ENCODE measurements at regions not wholly inside any gene's neighbourhood (a gene's known extent, or its start where the extent isn't known, plus 50 kb on each side); places are given as distances from the start of the nearest gene placed in this dataset.
"Not testable (repeated sequence)": the region's sequence is repeated elsewhere in the genome, so short reads cannot be mapped to it uniquely, and the experiment has no call there.

DNA sequence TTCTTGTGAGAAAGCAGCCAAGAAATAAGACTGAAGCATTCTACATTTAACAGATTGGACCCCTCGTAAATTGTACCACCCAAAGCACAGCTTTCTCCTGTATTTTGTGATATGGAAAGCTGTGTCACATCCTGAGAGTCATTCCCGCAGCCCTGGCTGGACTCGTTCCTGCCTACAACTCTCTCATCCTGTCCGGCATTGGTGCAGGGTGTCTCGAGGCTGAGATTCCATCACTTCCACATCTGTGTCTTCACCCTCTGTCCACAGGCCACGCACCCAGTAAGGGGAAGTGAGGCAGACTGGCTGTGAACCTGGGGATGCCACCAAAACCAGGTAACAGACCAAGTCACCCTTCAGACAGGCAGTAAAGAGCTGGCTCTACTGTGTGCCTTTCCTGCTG, 146.2 kb upstream of the KLF6 start:
- no peak for DNase-seq (ENCODE audit: extremely low read depth in 1 of 2, low read depth in 1 of 2)

DNA sequence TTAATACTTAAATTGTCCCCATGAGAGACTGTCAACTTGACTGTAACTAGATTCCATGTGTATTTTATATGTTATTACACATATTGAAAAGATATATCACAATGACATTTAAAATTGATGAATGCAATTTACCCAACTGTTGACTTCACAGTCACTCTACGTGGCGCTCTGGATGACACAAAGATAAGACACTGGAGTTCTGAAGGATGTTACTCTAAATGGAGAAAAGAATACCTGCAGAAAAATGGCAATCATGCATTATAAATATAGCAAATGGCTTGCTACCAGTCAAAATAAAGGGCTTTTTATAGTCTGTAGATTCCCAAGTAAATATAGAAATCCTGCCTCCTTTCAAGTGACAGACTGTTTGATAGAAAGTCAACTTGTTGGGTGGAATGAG, 143.6 kb upstream of the KLF6 start:
- no peak for DNase-seq (ENCODE audit: extremely low read depth in 1 of 2, low read depth in 1 of 2)

DNA sequence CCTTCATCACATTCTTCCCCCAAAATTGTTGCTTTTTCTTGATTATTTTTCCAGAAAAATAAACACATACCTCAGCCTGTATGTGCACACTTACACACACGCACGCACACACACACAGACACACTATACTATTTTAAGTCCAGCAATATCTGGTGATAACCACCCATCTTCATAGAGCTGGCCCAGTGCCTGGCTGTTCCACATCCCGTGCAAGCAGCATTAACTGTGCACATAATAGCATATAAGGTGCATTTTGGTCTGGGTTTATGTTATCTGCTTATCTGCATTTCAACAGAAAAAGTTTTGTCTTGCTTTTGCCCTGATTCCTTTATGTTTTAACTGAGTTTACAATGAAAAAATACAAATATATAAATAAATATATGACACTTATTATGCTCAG, 143.1 kb upstream of the KLF6 start:
- no peak for DNase-seq (ENCODE audit: extremely low read depth in 1 of 2, low read depth in 1 of 2)

DNA sequence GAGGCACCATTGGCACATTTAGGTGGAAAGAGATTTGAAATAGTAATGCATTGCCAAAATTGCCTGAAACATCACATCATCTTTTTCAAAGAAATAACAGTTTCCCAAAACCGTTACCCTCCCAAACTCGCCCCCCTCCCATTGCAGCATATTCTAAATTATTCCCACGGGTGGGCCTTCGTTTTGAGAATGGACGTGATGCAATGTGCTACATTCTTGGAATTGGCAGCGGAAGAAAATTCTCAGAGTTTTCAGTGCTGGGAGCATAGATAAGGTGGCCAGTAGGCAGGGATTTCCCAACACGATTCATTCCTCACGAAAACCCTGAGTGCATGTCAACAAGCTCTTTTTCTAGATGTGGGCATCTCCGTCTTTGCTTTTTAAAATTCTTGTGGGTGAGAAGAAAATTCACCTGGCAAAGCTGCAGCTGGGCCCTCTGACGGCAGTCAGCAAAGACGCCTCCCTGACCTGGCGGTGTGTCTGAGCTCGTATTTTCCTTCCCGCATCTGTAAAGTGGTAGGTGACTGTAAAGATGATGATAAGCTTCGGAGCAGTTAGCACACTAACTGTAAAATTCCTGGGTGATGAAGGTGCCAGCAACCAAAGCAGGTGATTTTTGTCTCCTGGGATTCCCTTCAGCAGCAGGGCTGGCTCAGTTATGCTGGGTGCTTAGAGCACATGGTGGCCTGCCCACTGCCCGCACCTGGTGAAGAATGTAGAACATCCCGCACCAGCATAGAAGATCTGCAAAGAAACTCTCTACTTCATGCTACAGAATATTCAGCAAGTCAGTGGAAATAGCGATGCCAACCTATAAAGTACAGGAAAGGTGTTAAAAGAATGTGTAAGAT, 141.9 kb upstream of the KLF6 start:
- no peak for DNase-seq (ENCODE audit: extremely low read depth in 1 of 2, low read depth in 1 of 2)

DNA sequence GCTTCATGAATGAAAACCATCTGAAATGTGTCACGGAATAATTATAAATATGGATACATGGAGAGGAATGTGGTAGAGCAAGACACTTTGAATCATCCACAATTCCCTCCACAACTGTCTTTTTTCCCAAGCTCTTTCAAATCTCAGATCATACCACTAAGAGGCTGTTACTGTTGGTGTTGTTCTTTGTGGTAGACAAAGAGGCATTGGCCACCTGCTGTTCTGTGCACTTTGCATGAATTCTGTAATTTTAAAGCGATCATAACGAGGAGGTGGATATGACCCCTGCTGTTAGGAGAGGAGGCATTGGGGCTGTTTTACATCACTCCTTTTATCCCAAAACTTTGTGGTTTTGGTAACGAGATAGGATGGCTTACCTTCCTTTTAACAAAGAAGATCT, 141.2 kb upstream of the KLF6 start:
- DNase-seq (ENCODE audit: extremely low read depth in 1 of 2, low read depth in 1 of 2): no peak

DNA sequence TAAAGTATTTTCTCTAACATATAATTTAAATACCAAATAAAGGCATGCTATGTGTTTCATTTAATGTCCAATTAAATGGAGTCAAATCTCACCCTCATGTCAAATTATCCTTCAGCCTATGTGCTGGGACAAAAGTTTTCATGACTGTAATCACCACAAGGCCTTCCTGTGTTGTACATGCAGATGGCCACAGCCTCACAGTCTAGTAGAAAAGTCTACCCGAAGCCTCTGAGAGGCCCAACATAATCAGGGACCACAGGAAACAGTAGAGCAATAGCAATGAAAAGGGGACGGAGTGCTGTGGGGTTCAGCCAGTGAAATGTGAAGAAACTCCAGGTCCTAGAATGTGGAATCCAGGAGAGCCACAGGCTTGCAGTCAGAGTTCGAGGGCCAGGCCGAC, 140.2 kb upstream of the KLF6 start:
- DNase-seq (ENCODE audit: extremely low read depth in 1 of 2, low read depth in 1 of 2): no peak

DNA sequence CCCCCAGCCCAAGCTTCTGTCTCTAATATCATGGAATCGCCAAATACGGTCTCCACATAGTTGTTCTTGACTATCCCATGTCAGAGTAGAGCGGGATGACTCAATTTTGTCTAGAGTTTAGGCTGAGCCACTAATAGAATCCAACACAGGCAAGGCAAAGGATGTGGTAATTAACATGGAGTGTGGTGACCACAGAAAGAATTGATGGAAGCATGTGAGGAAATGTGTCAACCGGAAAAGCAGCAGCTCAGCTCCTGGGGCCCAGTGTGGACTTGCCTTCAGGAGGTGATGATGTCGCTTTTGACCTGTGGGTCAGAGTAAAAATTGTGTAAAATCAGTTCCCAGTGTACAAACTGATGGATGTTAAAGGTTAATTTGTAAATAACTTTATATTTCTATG, 139.3 kb upstream of the KLF6 start:
- DNase-seq (ENCODE audit: extremely low read depth in 1 of 2, low read depth in 1 of 2): no peak

DNA sequence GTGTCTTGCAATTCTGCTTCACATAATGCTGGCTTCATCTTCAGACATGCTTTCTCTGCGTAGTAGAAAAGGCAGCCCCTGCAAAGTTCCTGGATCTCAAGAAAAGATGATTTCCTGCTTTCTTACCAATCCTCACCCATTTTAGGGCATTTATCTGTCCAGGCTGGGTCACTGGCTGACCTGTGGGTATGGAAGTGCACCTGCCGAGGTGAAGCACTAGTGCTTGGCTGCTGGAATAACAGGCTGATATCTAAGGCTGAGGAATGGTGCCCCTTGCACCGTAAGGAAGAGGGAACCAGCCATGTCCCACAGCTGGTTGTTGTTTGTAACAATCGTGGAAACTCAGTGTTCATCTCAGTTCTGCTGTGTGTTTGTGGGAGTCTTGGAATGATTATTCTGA, 138.0 kb upstream of the KLF6 start:
- DNase-seq (ENCODE audit: extremely low read depth in 1 of 2, low read depth in 1 of 2): no peak

DNA sequence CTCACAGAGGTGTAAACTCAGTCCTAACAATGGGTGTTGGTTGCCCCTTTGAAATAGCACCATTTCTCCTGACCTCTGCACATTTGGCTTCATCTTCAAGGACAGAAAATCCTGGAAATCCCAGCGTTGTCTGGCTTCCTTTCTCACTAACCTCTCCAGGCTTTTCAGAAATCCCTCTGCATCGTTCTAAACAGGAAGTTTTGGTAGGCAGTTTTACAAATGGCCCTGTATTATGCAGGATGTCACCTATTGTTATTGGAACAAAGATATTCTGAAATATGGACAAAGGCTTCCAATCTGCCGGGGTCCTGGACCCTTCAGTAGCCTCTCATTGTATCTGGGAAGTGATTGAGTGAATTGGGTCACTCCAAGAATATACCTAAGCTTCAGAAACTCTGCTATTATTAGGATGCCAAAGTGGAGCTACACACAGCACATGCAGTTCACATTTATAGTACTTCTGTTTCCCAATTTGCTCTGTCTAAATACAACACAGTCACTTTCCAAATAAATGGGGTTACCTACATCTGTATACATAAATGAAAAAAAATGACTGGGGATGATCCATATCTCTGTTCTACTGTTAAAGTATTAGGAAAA, 134.8 kb upstream of the KLF6 start:
- no peak for DNase-seq (ENCODE audit: extremely low read depth in 1 of 2, low read depth in 1 of 2)

DNA sequence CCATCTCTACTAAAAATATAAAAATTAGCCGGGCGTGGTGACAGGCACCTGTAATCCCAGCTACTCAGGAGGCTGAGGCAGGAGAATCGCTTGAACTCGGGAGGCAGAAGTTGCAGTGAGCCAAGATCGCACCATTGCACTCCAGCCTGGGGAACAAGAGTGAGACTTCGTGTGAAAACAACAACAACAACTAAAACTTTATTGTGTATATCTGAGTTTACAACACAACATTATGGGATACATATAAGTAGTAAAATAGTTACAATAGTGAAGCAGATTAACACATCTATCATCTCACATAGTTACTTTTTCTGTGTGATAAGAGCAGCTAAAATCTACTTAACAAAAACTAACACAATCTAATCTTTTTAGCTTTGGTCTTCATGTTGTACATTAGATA, 132.4 kb upstream of the KLF6 start:
- not testable (repeated sequence) for DNase-seq (ENCODE audit: extremely low read depth in 1 of 2, low read depth in 1 of 2)

DNA sequence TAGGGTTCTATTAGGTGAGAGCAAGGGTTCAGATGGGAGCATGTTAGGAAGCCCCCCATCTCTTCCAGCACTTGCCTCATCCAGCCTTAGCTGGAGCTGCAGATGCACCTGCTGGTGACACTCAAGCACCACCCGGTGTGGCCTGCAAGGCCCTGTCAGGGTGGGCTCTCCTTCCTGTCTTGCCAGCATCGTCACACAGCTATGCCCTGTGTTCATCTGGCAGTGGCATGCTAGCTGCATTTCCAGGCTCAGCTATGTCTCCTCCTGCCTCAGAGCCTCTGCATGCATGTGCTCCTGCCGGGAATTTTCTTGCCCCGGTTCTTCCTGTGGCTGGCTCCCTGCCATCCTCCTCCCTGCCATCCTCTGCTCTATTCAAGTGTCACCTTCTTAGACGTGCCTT, 129.7 kb upstream of the KLF6 start:
- no peak for DNase-seq (ENCODE audit: extremely low read depth in 1 of 2, low read depth in 1 of 2)

DNA sequence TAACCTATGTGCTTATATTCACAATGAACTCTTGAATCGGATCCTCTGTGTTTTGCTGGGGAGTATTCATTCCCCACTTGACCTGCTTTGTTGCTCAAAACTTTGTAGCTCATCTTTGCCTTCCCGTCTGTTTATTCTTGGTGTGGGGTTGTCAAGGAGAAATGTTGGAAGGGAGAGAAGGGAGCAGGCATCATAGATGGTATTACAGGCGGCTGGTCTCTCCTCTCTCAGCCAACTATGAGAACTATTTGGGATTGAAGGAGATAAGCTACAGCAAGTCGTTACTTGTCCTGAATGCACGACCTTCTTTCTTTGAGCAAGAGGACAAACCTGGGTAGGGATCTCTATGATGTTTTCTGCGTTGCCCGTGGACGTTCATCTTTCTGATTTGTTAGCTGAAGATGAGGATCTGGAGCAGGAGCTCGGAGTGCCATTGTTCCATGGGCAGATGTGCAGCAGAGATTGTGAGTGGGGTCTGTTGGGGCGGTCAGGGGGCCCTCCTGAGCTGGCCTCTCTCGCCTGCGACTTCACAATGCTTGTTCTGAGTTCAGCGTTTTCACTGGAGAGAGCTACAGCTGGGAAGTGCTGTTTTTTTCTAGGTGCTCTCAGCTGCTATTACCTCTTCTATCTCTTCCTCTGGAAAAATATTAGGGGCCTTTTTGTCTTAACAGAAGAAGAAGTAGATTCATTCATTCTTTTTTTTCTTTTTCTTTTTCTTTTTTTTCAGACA, 126.9 kb upstream of the KLF6 start:
- no peak for DNase-seq (ENCODE audit: extremely low read depth in 1 of 2, low read depth in 1 of 2)

DNA sequence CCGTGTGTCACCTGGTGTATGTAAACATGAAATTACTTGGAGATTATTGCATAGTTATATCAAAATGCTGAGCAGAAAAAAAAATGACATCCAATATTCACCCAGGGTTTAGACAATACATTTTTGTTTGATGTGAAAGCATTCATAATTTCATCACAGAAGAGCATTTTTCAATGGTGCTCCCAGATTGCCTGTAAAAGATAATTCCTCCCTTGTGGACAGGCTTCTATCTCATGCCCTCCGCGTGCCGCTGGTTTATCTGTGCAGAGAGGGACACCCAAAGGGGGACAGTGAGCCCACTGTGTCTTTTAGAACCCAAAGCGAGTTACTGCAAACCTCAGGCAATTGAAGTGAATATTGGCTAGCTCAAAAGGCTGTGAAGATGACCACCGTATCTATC, 126.2 kb upstream of the KLF6 start:
- no peak for DNase-seq (ENCODE audit: extremely low read depth in 1 of 2, low read depth in 1 of 2)

DNA sequence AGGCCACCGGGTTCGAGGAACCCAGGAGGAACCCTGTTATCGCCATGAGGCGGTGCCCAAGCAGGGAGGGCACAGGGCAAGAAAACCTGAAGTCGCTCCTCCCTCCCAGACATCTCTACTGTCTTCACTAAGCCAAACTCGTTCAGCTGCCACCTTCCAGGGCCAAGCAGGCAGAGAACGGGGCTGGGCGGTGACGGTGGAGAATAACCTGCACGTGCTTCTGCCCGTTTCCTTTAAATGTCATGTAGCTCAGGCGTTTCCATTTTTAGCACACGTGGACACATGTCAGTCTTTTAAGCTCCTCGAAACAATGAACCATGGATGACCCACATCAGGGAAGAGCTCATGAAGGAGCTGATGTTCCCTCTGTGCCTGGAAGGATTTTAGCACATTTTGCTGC, 124.3 kb upstream of the KLF6 start:
- DNase-seq (ENCODE audit: extremely low read depth in 1 of 2, low read depth in 1 of 2): no peak

DNA sequence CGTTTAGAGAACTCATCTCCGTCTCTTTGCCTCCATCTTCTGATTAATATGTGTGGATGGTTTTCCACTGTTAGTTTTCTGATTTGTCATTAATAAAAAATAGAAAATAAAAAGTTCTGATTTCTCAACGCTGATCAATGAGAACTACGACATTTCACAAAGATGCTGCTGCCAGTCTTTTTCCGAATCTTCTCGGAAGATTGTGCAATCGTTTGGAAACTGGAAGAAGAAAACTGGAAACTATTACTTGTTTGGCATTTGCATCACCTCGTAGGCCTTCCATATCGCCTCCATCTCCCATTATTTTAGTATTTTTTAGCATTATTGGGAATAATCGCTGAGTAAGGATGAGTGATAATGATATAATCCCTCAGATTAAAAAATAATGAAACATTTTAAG, 123.2 kb upstream of the KLF6 start:
- DNase-seq (ENCODE audit: extremely low read depth in 1 of 2, low read depth in 1 of 2): no peak

DNA sequence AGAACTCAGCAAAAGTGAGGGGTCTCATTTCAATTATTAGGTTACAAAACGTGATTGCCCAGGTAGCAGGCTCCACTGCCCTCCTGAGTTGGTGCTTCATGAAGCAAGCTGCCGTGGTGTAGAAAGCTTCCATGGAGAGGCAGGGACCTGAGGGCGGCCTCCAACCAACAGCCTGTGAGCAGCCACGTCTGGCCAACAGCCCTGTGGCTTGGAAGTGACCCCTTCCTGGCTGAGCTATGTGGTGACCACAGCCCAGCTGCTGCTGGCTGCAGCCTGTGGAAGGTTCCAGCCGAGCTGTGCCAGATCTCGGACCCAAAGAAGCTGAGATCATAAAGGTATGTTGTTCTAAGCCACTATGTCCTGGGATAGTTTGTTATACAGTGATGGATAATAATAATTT, 122.5 kb upstream of the KLF6 start:
- no peak for DNase-seq (ENCODE audit: extremely low read depth in 1 of 2, low read depth in 1 of 2)

DNA sequence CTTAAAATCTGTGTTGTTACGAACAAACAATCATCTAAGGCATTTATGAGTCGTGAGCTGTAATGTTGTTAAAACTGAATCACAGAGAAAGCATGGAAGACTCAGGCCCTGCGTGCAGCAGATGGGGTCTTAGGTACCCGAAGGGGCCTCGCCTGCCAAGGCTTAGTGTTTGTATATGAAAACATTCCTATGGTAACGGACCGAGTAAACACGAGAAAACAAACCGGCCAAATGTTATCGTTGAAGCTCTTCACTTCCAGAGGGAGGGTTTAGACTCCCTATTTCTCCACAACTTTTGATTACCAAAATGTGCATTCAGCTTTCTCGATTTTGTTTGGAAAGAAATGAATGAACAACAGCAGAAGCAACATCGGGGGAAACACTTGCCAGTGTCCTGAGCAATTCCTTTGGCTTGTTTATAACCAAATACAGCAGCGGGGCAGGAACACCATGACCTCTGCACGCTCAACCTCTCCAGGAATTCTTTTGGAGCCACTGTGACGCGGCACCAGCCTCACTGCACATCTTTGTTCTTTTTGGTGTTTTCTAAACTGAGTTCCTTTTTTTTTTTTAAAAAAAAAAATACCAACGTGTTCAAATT, 121.6 kb upstream of the KLF6 start:
- DNase-seq (ENCODE audit: extremely low read depth in 1 of 2, low read depth in 1 of 2): no peak

DNA sequence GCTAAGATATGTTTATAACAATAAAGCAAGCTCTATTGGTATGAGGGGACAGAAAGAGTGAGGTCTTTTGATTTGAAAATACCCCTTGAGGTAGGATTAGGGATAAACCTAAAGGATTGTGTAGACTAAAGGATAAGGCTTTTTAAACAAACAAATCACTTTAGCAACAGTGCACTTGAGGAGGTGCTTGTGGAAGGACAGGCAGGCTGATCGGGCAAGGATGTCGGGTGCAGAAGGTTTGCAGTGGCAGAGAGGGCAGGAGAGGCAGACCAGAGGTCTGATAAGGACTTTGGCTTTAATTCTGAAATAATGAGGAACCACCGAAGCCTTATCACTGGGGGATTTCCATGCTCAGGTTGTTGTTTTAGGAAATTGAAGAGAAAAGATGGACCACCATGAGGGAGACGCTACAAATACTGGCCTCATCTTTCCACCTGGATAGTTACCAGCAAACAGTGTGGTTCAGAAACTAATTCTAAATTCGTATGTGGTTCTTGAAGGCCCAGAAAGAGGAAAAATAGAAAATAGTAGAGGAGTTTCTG, 119.5 kb upstream of the KLF6 start:
- DNase-seq (ENCODE audit: extremely low read depth in 1 of 2, low read depth in 1 of 2): no peak

DNA sequence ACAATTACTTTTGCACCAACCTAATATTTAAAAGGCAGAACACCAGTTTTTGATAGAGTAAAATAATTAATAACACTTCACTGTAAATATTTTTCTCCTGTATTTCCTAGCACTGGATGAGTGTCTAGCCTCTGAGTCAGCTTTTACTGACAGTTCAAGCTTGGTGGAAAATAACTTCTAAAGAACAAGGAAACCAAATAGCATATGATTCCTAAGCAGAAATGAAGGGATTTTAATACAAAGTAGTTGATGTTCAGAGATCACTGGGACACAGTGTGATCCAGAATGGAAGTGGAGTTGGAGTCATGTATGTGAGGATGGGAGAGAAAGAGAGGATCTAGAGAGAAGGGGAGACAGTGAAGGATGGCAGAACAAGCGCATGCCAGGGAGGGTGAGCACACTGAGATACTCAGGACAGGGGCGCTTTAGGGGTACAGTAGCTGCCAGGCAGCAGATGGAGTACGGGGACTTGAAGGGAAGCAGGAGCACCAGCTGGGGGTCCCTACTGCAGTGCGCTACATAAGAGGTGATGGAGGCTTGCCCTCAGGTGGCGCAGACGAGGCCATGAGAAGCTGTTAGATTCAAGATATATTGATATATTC, 117.9 kb upstream of the KLF6 start:
- DNase-seq (ENCODE audit: extremely low read depth in 1 of 2, low read depth in 1 of 2): no peak

DNA sequence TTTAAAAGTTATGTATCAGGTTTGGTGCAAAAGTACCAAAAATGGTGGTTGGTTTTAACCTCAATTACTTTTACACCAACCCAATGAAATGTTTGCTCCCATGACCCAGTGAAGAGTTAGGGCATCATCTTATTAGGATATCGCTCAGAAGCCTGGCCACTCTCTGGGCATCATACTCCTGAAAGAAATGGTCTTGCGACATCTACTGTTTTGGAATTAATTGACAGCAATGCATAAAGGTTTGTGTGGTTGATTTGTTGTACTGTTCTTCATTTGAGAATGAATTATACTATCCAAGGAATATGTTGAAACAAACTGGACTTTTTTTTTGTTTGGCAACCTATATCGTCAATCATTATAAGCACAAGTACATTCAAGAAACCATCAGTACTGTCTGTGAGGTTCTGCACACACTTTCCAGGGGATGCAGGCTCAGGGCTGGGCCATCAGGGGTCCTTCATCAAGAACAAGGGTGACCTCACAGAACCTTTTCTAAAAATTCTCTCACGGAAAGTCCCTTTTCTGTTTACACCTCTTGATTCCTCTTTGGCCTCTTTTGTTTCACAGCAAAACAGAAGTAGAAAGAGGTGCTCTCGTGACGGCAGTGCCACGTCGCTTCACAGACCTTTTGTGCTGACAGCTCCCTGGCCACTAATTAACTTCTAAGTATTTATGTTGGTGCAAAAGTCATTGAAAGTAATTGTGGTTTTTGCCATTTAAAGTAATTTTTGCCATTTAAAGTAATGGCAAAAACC, 117.2 kb upstream of the KLF6 start:
- DNase-seq (ENCODE audit: extremely low read depth in 1 of 2, low read depth in 1 of 2): no peak
